ENCODE measurements at regions not wholly inside any gene's neighbourhood (a gene's known extent, or its start where the extent isn't known, plus 50 kb on each side); places are given as distances from the start of the nearest gene placed in this dataset.
A peak's percentile ranks its signal among the peaks of the same experiment; 100 is the strongest.

DNA sequence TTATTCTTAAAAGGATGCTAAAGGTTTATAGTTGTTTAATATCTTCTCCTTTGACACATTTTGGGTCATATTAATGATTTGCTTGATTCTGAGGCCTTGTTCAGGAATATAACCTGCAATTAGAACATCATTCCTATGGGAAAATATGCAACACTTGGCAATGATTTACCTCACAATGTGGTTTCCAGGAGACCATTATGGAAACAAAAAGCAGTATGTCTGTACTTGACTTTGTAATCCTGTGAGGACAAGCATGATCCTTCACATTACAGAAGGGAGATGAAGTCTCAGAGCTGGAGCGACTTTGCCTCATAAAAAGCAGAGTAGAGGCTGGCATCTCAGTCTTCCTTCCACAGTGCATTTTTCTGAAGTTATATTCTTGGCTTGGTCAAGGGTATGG is 57.0 kb upstream of the CDCA7L start:
- DNase-seq, result no peak

DNA sequence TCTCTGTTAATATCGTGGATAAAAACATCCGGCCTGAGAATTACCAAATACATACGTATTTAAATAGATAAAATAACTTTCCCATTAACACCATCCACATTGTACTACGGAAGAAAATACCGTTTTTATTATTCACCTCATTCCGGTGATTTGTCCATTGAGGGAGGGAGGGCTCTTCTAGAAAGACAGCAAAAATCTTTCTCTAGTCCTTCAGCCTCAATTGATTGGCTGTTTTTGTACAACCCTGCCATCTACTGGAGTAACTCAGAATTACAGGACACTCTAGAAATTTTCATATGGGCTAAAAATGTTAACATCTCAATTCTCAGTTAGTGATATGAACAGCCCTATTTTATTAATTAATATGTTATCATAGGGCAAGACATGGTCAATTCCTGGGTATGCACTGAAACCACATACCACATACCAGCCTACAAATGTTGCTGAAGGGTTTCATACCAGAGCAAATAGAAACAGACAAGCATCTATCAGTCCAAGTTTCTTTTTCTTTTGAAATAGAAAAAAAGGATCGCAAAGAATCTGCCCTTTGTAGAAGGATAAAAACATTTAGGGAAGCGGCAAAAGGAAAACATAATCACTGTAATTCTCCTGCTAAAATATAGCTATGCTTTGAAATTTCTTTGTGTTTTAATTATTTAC is 55.8 kb upstream of the CDCA7L start:
- DNase-seq, result peak in 1 of 2 donors; percentile 70

DNA sequence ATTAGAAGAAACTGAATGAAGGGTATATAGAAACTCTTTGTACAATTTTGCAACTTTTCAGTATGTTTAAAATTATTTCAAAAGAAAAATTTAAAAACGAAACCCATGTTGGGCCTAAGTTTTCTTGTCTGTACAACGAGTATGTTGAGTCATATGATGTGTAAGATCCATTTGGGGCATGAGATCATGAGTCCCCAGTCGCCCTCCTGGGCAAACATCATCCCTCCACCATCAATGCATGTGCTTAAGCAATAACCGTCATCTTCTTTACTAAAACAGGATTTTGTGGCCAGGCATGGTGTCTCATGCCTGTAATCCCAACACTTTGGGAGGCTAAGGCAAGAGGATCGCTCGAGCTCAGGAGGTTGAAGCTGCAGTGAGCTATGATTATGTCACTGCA is 54.2 kb upstream of the CDCA7L start:
- no peak for DNase-seq

DNA sequence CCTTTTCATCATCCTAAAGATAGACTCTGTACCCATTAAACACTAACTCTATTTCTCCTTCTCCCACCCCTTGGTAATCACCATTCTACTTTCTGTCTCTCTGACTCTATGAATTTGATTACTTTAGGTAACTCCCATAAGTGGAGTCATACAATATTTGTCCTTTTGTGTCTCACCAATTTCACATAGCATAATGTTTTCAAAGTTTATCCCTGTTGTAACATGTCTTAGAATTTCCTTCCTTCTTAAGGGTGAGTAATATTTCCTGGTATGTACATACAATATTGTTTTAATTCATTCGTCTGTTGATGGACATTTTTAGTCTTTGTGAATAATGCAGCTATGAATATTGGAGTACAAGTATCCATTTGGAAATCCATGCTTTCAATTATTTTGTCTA is 50.9 kb upstream of the CDCA7L start:
- no peak for DNase-seq

Measured in hippocampal formation (tissue), 2 donors.